ENCODE measurements at regions not wholly inside any gene's neighbourhood (a gene's known extent, or its start where the extent isn't known, plus 50 kb on each side); places are given as distances from the start of the nearest gene placed in this dataset.
"Not testable (repeated sequence)": the region's sequence is repeated elsewhere in the genome, so short reads cannot be mapped to it uniquely, and the experiment has no call there.

GRCh38 chr4:87917911-87918310 lies 57.6 kb upstream of the SPP1 start:
- not testable (repeated sequence) for TF ChIP-seq CTCF (conservative IDR thresholded peaks at IDR 0.05 in 1 of 2, IDR thresholded peaks at IDR 0.05 in 1 of 2; ENCODE audit: extremely low read depth in 1 of 2, insufficient read depth in 1 of 2, low read depth in 1 of 2, low read length in 2 of 2); EZH2 (IDR thresholded peaks at IDR 0.05; ENCODE audit: borderline replicate concordance, low read length)

Measured in mammary epithelial cell (primary cell).